Fibroblast of lung (primary cell): ENCODE measurements at regions not wholly inside any gene's neighbourhood (a gene's known extent, or its start where the extent isn't known, plus 50 kb on each side); places are given as distances from the start of the nearest gene placed in this dataset.
A peak's percentile ranks its signal among the peaks of the same experiment; 100 is the strongest.

Source experiments
- DNase-seq, 2 donors: peaks; one replicate each; pipeline versions ENCODE4 v3.0.0 to v3.0.0-alpha.2; 2010; ENCODE audit warnings: low read depth in 2 of 2
- H2AFZ ChIP-seq: 2 replicates; pipeline ENCODE4 v1.5.1; 2012; ENCODE audit warnings: low read length, control low read depth, inconsistent platforms
- H3K27ac ChIP-seq: 2 replicates; pipeline ENCODE4 v1.5.1; 2011; ENCODE audit warnings: low read length, control low read depth; ENCODE audit not compliant: insufficient read depth
- H3K27me3 ChIP-seq: 2 replicates; pipeline ENCODE4 v1.5.1; 2011; ENCODE audit warnings: mild to moderate bottlenecking, low read length; ENCODE audit not compliant: control insufficient read depth, insufficient read depth
- H3K36me3 ChIP-seq: 2 replicates; pipeline ENCODE4 v1.5.1; 2011; ENCODE audit warnings: low read length; ENCODE audit not compliant: control insufficient read depth, insufficient read depth
- H3K4me1 ChIP-seq: 2 replicates; pipeline ENCODE4 v1.5.1; 2011; ENCODE audit warnings: low read length; ENCODE audit not compliant: control insufficient read depth, insufficient read depth; ENCODE audit errors: extremely low read depth
- H3K4me2 ChIP-seq: 2 replicates; pipeline ENCODE4 v1.5.1; 2011; ENCODE audit warnings: low read length, control low read depth; ENCODE audit not compliant: insufficient read depth; ENCODE audit errors: extremely low read depth
- H3K4me3 ChIP-seq, 4 experiments: fragments of 200-600 bp in 1 of 4; sonication (generic) in 1 of 4; replicated peaks in 1 of 4; 2 replicates each; pipeline ENCODE4 v1.5.1; 2011 to 2016; ENCODE audit warnings: low read length in 4 of 4, low read depth in 3 of 4, mild to moderate bottlenecking in 3 of 4, control low read depth in 2 of 4, inconsistent platforms in 1 of 4, mixed read lengths in 1 of 4; ENCODE audit not compliant: insufficient read depth in 1 of 4; ENCODE audit errors: control extremely low read depth in 1 of 4
- H3K79me2 ChIP-seq: 2 replicates; pipeline ENCODE4 v1.5.1; 2012; ENCODE audit warnings: mild to moderate bottlenecking, low read length, inconsistent platforms; ENCODE audit not compliant: control insufficient read depth, insufficient read depth
- H3K9ac ChIP-seq: 2 replicates; pipeline ENCODE4 v1.5.1; 2011; ENCODE audit warnings: mild to moderate bottlenecking, low read length, control low read depth; ENCODE audit not compliant: insufficient read depth
- H3K9me3 ChIP-seq: 2 replicates; pipeline ENCODE4 v1.5.1; 2012; ENCODE audit warnings: low read depth, low read length; ENCODE audit not compliant: control insufficient read depth, insufficient read depth
- H4K20me1 ChIP-seq: 2 replicates; pipeline ENCODE4 v1.5.1; 2011; ENCODE audit warnings: low read length; ENCODE audit not compliant: control insufficient read depth, insufficient read depth; ENCODE audit errors: extremely low read depth
- EZH2 ChIP-seq: IDR thresholded peaks from 2 replicates; pipeline ENCODE4 v1.5.1; 2012; ENCODE audit warnings: low read length, control low read depth, mild to moderate bottlenecking; ENCODE audit errors: missing control alignments
- TF ChIP-seq, protein P1 (sequence below), 2 donors: IDR thresholded peaks in 1 of 2; conservative IDR thresholded peaks in 1 of 2; 1 replicate in 1 of 2; 2 replicates in 1 of 2; pipeline ENCODE4 v1.5.1; 2011 to 2012; ENCODE audit warnings: low read length in 2 of 2, control low read depth in 1 of 2, inconsistent platforms in 1 of 2, low read depth in 1 of 2, mild to moderate bottlenecking in 1 of 2

DNA sequence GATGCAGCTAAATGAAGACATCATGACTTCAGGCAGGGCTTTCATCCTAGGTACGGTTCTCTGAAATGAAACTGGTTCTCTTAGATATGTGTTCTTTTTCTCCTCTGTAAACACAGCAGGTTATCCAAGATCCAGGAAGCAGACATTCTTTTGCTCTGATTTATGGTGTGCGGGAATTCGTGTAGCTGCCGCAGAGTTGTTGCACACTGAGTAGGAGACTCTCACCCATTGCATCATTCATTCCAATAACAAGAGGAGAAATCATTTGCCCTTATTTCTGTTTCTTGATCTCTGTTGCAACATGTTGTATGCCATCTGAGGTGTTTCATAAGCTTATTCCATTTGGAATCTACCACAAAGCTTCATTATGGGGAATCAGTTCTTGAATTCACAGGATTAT is 133.6 kb upstream of the VCX2 start:
- Histone ChIP-seq H3K9me3 (no peaks in the 10 kb centered on the region), H3K4me1 (no peaks in the 10 kb centered on the region), H3K27me3 (no peaks in the 10 kb centered on the region), H3K79me2 (no peaks in the 10 kb centered on the region), H3K36me3 (no peaks in the 10 kb centered on the region), H3K9ac (no peak overlapping the region), H4K20me1 (no peaks in the 10 kb centered on the region), H2AFZ (no peak overlapping the region), H3K27ac (no peak overlapping the region), H3K4me3 (no peak overlapping the region), H3K4me2 (no peak overlapping the region)
- TF ChIP-seq EZH2, result no peak
- TF ChIP-seq, protein P1, sequence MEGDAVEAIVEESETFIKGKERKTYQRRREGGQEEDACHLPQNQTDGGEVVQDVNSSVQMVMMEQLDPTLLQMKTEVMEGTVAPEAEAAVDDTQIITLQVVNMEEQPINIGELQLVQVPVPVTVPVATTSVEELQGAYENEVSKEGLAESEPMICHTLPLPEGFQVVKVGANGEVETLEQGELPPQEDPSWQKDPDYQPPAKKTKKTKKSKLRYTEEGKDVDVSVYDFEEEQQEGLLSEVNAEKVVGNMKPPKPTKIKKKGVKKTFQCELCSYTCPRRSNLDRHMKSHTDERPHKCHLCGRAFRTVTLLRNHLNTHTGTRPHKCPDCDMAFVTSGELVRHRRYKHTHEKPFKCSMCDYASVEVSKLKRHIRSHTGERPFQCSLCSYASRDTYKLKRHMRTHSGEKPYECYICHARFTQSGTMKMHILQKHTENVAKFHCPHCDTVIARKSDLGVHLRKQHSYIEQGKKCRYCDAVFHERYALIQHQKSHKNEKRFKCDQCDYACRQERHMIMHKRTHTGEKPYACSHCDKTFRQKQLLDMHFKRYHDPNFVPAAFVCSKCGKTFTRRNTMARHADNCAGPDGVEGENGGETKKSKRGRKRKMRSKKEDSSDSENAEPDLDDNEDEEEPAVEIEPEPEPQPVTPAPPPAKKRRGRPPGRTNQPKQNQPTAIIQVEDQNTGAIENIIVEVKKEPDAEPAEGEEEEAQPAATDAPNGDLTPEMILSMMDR (conservative IDR thresholded peaks at IDR 0.05 in 1 of 2, IDR thresholded peaks at IDR 0.05 in 1 of 2; ENCODE audit: low read depth in 1 of 2, low read length in 2 of 2), result no peak
- DNase-seq, result peak in 1 of 2 donors; percentile 70

DNA sequence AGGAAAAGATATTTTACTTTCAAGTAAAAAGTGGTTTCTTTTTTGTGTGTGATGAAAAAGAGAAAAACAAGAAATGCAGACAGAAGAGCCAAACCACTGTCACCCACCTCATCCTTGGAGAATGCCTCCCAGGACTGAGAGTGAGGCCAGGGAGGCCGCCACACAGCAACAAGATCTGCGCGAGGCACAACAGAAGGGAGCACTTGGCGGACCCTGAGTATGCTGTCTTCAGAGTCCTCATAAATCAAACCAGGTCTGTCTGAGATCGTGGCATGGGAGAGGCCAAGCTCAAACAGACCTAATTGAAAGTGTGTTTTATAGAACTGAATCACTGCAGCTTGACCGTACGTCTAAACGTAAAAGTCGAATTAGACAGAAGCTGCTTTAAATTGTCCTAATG is 134.3 kb upstream of the VCX2 start:
- Histone ChIP-seq H3K36me3 (no peaks in the 10 kb centered on the region), H3K27me3 (no peaks in the 10 kb centered on the region), H4K20me1 (no peaks in the 10 kb centered on the region), H3K4me3 (no peak overlapping the region), H3K27ac (no peak overlapping the region), H3K9ac (no peak overlapping the region), H2AFZ (no peak overlapping the region), H3K4me2 (no peak overlapping the region), H3K4me1 (no peaks in the 10 kb centered on the region), H3K9me3 (no peaks in the 10 kb centered on the region), H3K79me2 (no peaks in the 10 kb centered on the region)
- TF ChIP-seq, protein P1 (conservative IDR thresholded peaks at IDR 0.05 in 1 of 2, IDR thresholded peaks at IDR 0.05 in 1 of 2; ENCODE audit: low read depth in 1 of 2, low read length in 2 of 2), result no peak
- no peak for TF ChIP-seq EZH2
- DNase-seq, result peak in 1 of 2 donors; percentile 68

GRCh38 chrX:8306291-8306925 is 135.3 kb upstream of the VCX2 start:
- TF ChIP-seq, protein P1 (conservative IDR thresholded peaks at IDR 0.05 in 1 of 2, IDR thresholded peaks at IDR 0.05 in 1 of 2; ENCODE audit: low read depth in 1 of 2, low read length in 2 of 2), result no peak
- no peak for TF ChIP-seq EZH2
- Histone ChIP-seq H3K27ac (no peak overlapping the region), H3K9ac (no peak overlapping the region), H2AFZ (no peak overlapping the region), H3K4me1 (no peaks in the 10 kb centered on the region), H4K20me1 (no peaks in the 10 kb centered on the region), H3K4me2 (no peak overlapping the region), H3K4me3 (no peak overlapping the region), H3K79me2 (no peaks in the 10 kb centered on the region), H3K36me3 (no peaks in the 10 kb centered on the region), H3K27me3 (no peaks in the 10 kb centered on the region), H3K9me3 (no peaks in the 10 kb centered on the region)
- DNase-seq, result peak in 1 of 2 donors; percentile 9
